H9 (cell line): ENCODE measurements at regions not wholly inside any gene's neighbourhood (a gene's known extent, or its start where the extent isn't known, plus 50 kb on each side); places are given as distances from the start of the nearest gene placed in this dataset.
"Not testable (repeated sequence)": the region's sequence is repeated elsewhere in the genome, so short reads cannot be mapped to it uniquely, and the experiment has no call there.

Experiments
- DNase-seq: peaks from one replicate; pipeline ENCODE4 v3.0.0-alpha.2; 2017
- H2AFZ ChIP-seq: one replicate; pipeline ENCODE4 v1.6.1; 2013; ENCODE audit warnings: mild to moderate bottlenecking, low read length, control low read depth, moderate library complexity
- H2AK5ac ChIP-seq: 2 replicates; pipeline ENCODE4 v1.6.1; 2013; ENCODE audit warnings: low read length, control low read depth, mixed read lengths; ENCODE audit not compliant: insufficient read length
- H2BK120ac ChIP-seq: one replicate; pipeline ENCODE4 v1.6.1; 2013; ENCODE audit warnings: low read depth, mild to moderate bottlenecking, low read length, control low read depth, inconsistent platforms; ENCODE audit not compliant: poor library complexity, severe bottlenecking
- H2BK12ac ChIP-seq: 2 replicates; pipeline ENCODE4 v1.6.1; 2013; ENCODE audit warnings: low read length, control low read depth, mixed read lengths, low read depth; ENCODE audit not compliant: insufficient read length
- H2BK15ac ChIP-seq: 2 replicates; pipeline ENCODE4 v1.6.1; 2013; ENCODE audit warnings: low read depth, low read length, control low read depth
- H2BK20ac ChIP-seq: one replicate; pipeline ENCODE4 v1.6.1; 2013; ENCODE audit warnings: low read depth, mild to moderate bottlenecking, low read length, control low read depth, inconsistent platforms; ENCODE audit not compliant: poor library complexity, severe bottlenecking
- H2BK5ac ChIP-seq: 2 replicates; pipeline ENCODE4 v1.6.1; 2013; ENCODE audit warnings: low read length, control low read depth, mixed read lengths; ENCODE audit not compliant: insufficient read length
- H3K14ac ChIP-seq: 2 replicates; pipeline ENCODE4 v1.6.1; 2013; ENCODE audit warnings: low read length, control low read depth; ENCODE audit not compliant: insufficient read depth
- H3K18ac ChIP-seq: 2 replicates; pipeline ENCODE4 v1.6.1; 2013; ENCODE audit warnings: low read depth, mild to moderate bottlenecking, mixed read lengths, low read length, control low read depth; ENCODE audit not compliant: insufficient read length
- H3K23ac ChIP-seq: 2 replicates; pipeline ENCODE4 v1.6.1; 2013; ENCODE audit warnings: low read length, control low read depth, mixed read lengths, low read depth; ENCODE audit not compliant: insufficient read length
- H3K23me2 ChIP-seq: 2 replicates; pipeline ENCODE4 v1.6.1; 2013; ENCODE audit warnings: low read depth, mild to moderate bottlenecking, mixed read lengths, low read length, control low read depth; ENCODE audit not compliant: insufficient read length, poor library complexity, severe bottlenecking
- H3K27ac ChIP-seq: 2 replicates; pipeline ENCODE4 v1.5.1; 2013; ENCODE audit warnings: low read length, control low read depth, mixed read lengths, low read depth; ENCODE audit not compliant: insufficient read length
- H3K27me3 ChIP-seq: 2 replicates; pipeline ENCODE4 v1.6.1; 2013; ENCODE audit warnings: low read length, control low read depth, inconsistent platforms; ENCODE audit not compliant: insufficient read depth
- H3K4ac ChIP-seq: 2 replicates; pipeline ENCODE4 v1.6.1; 2013; ENCODE audit warnings: low read depth, mild to moderate bottlenecking, control low read depth, inconsistent platforms, low read length, moderate library complexity
- H3K4me1 ChIP-seq: 2 replicates; pipeline ENCODE4 v1.6.1; 2013; ENCODE audit warnings: low read length, control low read depth, inconsistent platforms; ENCODE audit not compliant: insufficient read depth
- H3K4me2 ChIP-seq: 2 replicates; pipeline ENCODE4 v1.6.1; 2013; ENCODE audit warnings: low read length, control low read depth, mixed read lengths; ENCODE audit not compliant: insufficient read length, insufficient read depth
- H3K56ac ChIP-seq: 2 replicates; pipeline ENCODE4 v1.6.1; 2013; ENCODE audit warnings: low read depth, mild to moderate bottlenecking, mixed read lengths, low read length, control low read depth; ENCODE audit not compliant: insufficient read length
- H3K79me1 ChIP-seq: 2 replicates; pipeline ENCODE4 v1.6.1; 2013; ENCODE audit warnings: low read depth, mild to moderate bottlenecking, moderate library complexity, low read length, control low read depth, inconsistent platforms; ENCODE audit not compliant: insufficient read depth, poor library complexity, severe bottlenecking
- H3K79me2 ChIP-seq: 2 replicates; pipeline ENCODE4 v1.6.1; 2013; ENCODE audit warnings: low read length, control low read depth, inconsistent platforms; ENCODE audit not compliant: insufficient read depth
- H3K9ac ChIP-seq: 2 replicates; pipeline ENCODE4 v1.6.1; 2013; ENCODE audit warnings: low read length, control low read depth, mixed read lengths; ENCODE audit not compliant: insufficient read length; ENCODE audit errors: extremely low read depth
- H3K9me3 ChIP-seq: one replicate; pipeline ENCODE4 v1.6.1; 2013; ENCODE audit warnings: low read depth, low read length, inconsistent platforms; ENCODE audit not compliant: control insufficient read depth
- H3T11ph ChIP-seq: one replicate; pipeline ENCODE4 v1.6.1; 2013; ENCODE audit warnings: mild to moderate bottlenecking, low read length, control low read depth, inconsistent platforms
- H4K20me1 ChIP-seq: one replicate; pipeline ENCODE4 v1.6.1; 2013; ENCODE audit not compliant: control insufficient read depth, insufficient read length, insufficient read depth
- H4K5ac ChIP-seq: 2 replicates; pipeline ENCODE4 v1.6.1; 2013; ENCODE audit warnings: low read depth, mild to moderate bottlenecking, mixed read lengths, low read length, control low read depth; ENCODE audit not compliant: insufficient read length
- H4K8ac ChIP-seq: replicated peaks from 2 replicates; pipeline ENCODE4 v1.6.1; 2013; ENCODE audit warnings: low read length, control low read depth, mixed read lengths, low read depth; ENCODE audit not compliant: insufficient read length
- H4K91ac ChIP-seq: 2 replicates; pipeline ENCODE4 v1.6.1; 2013; ENCODE audit warnings: low read depth, mild to moderate bottlenecking, moderate library complexity, mixed read lengths, low read length, control low read depth; ENCODE audit not compliant: insufficient read length
- H3K27ac Mint-ChIP-seq, 3 experiments: 2 replicates in 2 of 3; 3 replicates in 1 of 3; pipeline ENCODE4 v1.8.0; 2020 to 2021; ENCODE audit warnings: mixed read lengths in 3 of 3, mild to moderate bottlenecking in 1 of 3, moderate library complexity in 1 of 3
- H3K27me3 Mint-ChIP-seq: 2 replicates; pipeline ENCODE4 v1.8.0; 2021; ENCODE audit warnings: low read depth, mild to moderate bottlenecking, moderate library complexity, mixed read lengths
- H3K36me3 Mint-ChIP-seq, 3 experiments: 2 replicates in 2 of 3; 3 replicates in 1 of 3; pipeline ENCODE4 v1.8.0; 2020 to 2021; ENCODE audit warnings: low read depth in 3 of 3, mixed read lengths in 3 of 3; ENCODE audit not compliant: insufficient read depth in 1 of 3
- H3K4me1 Mint-ChIP-seq, 2 experiments: 2 replicates each; pipeline ENCODE4 v1.8.0; 2020; ENCODE audit warnings: mixed read lengths in 2 of 2
- H3K4me3 Mint-ChIP-seq, 2 experiments: 2 replicates in 1 of 2; 3 replicates in 1 of 2; pipeline ENCODE4 v1.8.0; 2020 to 2021; ENCODE audit warnings: mild to moderate bottlenecking in 2 of 2, mixed read lengths in 2 of 2, moderate library complexity in 1 of 2
- H3K9me3 Mint-ChIP-seq, 2 experiments: 2 replicates in 1 of 2; 3 replicates in 1 of 2; pipeline ENCODE4 v1.8.0; 2020; ENCODE audit warnings: mild to moderate bottlenecking in 2 of 2, mixed read lengths in 2 of 2, moderate library complexity in 1 of 2
- CTCF ChIP-seq: fragments of 200-600 bp; sonication (generic); conservative IDR thresholded peaks from 3 replicates; pipeline ENCODE4 v1.8.0; 2021; ENCODE audit warnings: antibody characterized with exemption, mild to moderate bottlenecking
- WGBS: extraction: QIAGEN DNeasy Blood & Tissue Kit; methylation state at CpG from one replicate; pipeline ENCODE4 v1.1.7; 2013; ENCODE audit warnings: missing lambda C conversion rate, low lambda C conversion rate, mixed read lengths; ENCODE audit not compliant: insufficient read length; ENCODE audit errors: extremely low coverage; 5-methylcytosine and 5-hydroxymethylcytosine counted together

DNA sequence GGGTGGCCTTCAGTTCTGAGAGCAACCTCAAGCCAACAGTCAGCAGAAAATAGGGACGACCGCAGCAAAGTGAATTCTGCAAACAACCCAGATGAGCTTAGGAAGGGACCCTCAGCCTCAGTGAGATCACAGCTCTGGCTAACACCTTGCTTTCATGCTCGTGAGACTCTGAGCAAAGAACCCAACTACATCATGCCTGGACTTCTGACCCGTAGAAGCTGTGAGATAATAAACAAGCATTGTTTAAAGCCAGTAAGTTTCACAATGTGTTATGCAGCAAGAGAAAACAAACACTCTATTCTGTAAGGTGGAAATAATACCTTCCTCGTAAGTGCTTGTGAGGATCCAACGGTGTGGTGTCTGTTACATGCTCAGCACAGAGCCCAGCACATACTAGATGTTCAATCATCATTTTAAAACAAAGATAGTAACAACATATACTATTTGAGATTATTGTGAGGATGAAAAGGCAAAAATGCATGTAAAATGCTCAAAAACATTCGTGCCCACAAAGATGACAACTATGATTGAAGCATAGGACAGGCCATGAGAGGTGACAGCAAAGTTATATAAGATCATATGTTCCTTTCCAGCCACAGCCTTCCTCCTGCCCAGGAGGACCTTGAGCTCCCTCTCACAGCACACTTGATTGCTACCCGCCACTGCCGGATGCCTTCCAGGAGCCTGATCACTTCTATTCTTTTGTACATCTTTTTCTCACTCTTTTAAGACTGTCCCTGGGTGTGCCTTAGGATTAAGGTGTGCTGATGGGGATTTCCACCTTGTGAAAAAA lies 433.3 kb downstream of the BUD13 start:
- no peak overlapping the region for H2BK5ac ChIP-seq
- no peaks in the 10 kb centered on the region; the same call in 1 of the 2 replicates for H3K4me1 ChIP-seq
- H3K79me1 ChIP-seq, result no peaks in the 10 kb centered on the region
- H3K4me2 ChIP-seq, result no peak overlapping the region
- Mint-ChIP-seq H3K27me3 (no peaks in the 10 kb centered on the region; the same call in 1 of the 2 replicates), H3K4me1 (peaks cover 9 to 10% of the 10 kb centered on the region in 2 experiments), H3K36me3 (peaks cover 0 to 16% (median 5%) of the 10 kb centered on the region in 3 experiments; a peak in 4 of 7 replicates), H3K9me3 (no peaks in the 10 kb centered on the region), H3K4me3 (no peak overlapping the region), H3K27ac (no peak overlapping the region)
- H3K79me2 ChIP-seq, result no peaks in the 10 kb centered on the region
- H3K23ac ChIP-seq, result no peak overlapping the region
- H4K91ac ChIP-seq, result no peak overlapping the region
- H2BK20ac ChIP-seq, result no peak overlapping the region
- no peaks in the 10 kb centered on the region for H4K20me1 ChIP-seq
- no peak overlapping the region for H3K9ac ChIP-seq
- H3K56ac ChIP-seq, result no peak overlapping the region
- H3K23me2 ChIP-seq, result no peaks in the 10 kb centered on the region
- H3K18ac ChIP-seq, result no peak overlapping the region
- H3K9me3 ChIP-seq, result no peaks in the 10 kb centered on the region
- no peak overlapping the region for H4K8ac ChIP-seq
- DNase-seq, result peak; percentile 7
- H3T11ph ChIP-seq, result no peak overlapping the region
- no peak overlapping the region for H4K5ac ChIP-seq
- H3K27me3 ChIP-seq, result no peaks in the 10 kb centered on the region
- H2BK15ac ChIP-seq, result no peak overlapping the region
- no peak overlapping the region for H2AK5ac ChIP-seq
- H3K27ac ChIP-seq, result no peak overlapping the region
- TF ChIP-seq CTCF, result no peak
- WGBS, result no CpG with 5 or more reads among the region's 9 CpGs
- no peak overlapping the region for H3K14ac ChIP-seq
- no peak overlapping the region for H3K4ac ChIP-seq
- H2AFZ ChIP-seq, result no peak overlapping the region
- H2BK12ac ChIP-seq, result no peak overlapping the region
- no peak overlapping the region for H2BK120ac ChIP-seq

DNA sequence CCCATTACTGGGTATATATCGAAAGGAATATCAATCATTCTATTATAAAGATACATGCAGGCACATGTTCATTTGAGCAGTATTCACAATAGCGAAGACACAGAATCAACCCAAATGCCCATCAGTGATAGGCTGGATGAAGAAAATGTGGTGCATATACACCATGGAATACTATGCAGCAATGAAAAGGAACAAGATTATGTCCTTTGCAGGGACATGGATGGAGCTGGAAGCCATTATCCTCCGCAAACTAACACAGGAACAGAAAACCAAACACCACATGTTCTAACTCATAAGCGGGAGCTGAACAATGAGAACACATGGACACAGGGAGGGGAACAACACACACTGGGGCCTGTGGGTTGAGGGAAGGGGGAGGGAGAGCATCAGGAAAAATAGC lies 434.3 kb downstream of the BUD13 start:
- not testable (repeated sequence) for H3K4me3 Mint-ChIP-seq, H3K4me2 ChIP-seq, H3K9me3 Mint-ChIP-seq

More for the DNA sequence above, 434.3 kb downstream of the BUD13 start:
- not testable (repeated sequence) for H3K27ac ChIP-seq, H4K5ac ChIP-seq, H3K27me3 Mint-ChIP-seq, H3K27me3 ChIP-seq, H3K56ac ChIP-seq, H3K4ac ChIP-seq, H4K91ac ChIP-seq, H4K8ac ChIP-seq, H3K27ac Mint-ChIP-seq, H2AK5ac ChIP-seq, H2BK5ac ChIP-seq, H2BK120ac ChIP-seq, H2BK15ac ChIP-seq, DNase-seq, H3T11ph ChIP-seq, H2BK20ac ChIP-seq, H4K20me1 ChIP-seq, H3K18ac ChIP-seq, H3K23ac ChIP-seq, H3K9ac ChIP-seq, H3K9me3 ChIP-seq, H3K14ac ChIP-seq, H2AFZ ChIP-seq, H3K79me1 ChIP-seq, H3K79me2 ChIP-seq, H3K23me2 ChIP-seq, H2BK12ac ChIP-seq, H3K4me1 ChIP-seq
- Mint-ChIP-seq H3K4me1 (peaks cover 19% of the 10 kb centered on the region in 2 experiments), H3K36me3 (peaks cover 0 to 16% (median 5%) of the 10 kb centered on the region in 3 experiments; a peak in 4 of 7 replicates)
- no CpG with 5 or more reads among the region's 4 CpGs for WGBS
